Stimulated activated CD4-positive, alpha-beta T cell treated with anti-CD3 and anti-CD28 coated beads, Interleukin-1b, Interleukin-23, amount 100 ng/mL, for 1 hour (primary cell): ENCODE measurements at regions not wholly inside any gene's neighbourhood (a gene's known extent, or its start where the extent isn't known, plus 50 kb on each side); places are given as distances from the start of the nearest gene placed in this dataset.
"Not testable (repeated sequence)": the region's sequence is repeated elsewhere in the genome, so short reads cannot be mapped to it uniquely, and the experiment has no call there.

Experiments
- DNase-seq, 2 donors: peaks; one replicate each; pipeline ENCODE4 v3.0.0-alpha.2; 2020; ENCODE audit warnings: low read depth in 2 of 2

- DNase-seq, result no peak
Measured at GRCh38 chr20:4435671-4436455, 186.8 kb upstream of the ADRA1D start.

DNA sequence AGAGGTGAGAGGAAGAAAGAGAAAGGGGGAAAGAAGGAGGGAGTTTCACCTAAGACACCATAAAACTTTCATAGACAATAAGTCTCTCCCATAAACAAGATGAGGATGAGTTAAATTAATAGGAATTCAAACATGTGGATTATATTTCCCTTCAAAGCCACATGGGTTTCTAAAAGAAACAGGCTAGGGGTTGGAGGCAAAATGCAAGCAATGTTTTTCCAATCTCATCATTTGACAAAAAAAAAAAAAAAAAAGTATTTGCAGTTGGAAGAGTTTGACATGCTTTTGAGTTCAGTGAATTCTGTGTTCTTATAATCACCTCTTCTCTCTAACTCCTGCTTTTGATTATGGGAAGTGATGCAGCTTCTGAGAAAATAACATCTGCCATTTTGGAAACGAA, 186.1 kb upstream of the ADRA1D start:
- DNase-seq, result no peak

DNA sequence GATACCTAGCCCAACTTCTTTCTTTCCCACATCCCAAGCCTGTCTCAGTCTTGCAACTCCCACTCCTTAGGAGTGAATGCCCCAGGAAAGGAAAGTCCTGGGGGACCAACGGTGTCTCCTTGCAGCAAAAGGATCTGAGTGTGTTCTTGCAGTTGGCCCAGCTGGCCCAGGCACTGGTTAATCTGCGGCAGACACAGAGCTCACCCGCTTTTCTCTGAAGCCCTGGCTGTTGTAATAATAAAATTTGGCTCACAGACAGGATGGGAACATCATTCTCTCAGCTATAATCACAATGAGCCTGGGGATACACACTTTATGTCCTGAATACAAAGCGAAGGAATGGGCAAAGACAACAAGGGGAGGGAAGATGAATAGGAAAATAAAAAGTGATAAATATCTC, 185.6 kb upstream of the ADRA1D start:
- DNase-seq, result no peak

- no peak for DNase-seq
Measured at GRCh38 chr20:4431446-4431845, 182.4 kb upstream of the ADRA1D start.

- DNase-seq, result not testable (repeated sequence)
Measured at GRCh38 chr20:4430826-4431225, 181.7 kb upstream of the ADRA1D start.

GRCh38 chr20:4427940-4428586, 179.0 kb upstream of the ADRA1D start:
- no peak for DNase-seq

GRCh38 chr20:4418141-4418540, 169.1 kb upstream of the ADRA1D start:
- DNase-seq, result no peak

DNA sequence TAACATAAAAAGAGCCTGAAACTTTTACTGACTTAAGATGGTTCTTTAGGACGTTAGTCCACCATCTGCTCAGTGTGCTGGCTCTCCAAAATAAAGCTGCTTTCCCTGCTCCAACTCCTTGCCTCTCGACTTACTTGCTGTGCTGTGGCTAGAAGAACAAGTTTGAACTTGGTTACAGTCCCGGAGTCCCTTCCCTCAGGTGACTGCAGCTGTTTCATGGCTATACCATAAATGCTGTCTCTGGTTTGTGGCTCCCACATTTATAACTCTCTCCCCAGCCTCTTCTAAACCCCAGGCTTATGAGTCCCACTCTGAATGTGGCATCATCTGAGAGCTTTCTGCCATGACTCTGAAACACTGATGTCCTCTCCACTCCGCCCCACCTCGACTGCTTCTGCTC, 166.2 kb upstream of the ADRA1D start:
- no peak for DNase-seq

DNA sequence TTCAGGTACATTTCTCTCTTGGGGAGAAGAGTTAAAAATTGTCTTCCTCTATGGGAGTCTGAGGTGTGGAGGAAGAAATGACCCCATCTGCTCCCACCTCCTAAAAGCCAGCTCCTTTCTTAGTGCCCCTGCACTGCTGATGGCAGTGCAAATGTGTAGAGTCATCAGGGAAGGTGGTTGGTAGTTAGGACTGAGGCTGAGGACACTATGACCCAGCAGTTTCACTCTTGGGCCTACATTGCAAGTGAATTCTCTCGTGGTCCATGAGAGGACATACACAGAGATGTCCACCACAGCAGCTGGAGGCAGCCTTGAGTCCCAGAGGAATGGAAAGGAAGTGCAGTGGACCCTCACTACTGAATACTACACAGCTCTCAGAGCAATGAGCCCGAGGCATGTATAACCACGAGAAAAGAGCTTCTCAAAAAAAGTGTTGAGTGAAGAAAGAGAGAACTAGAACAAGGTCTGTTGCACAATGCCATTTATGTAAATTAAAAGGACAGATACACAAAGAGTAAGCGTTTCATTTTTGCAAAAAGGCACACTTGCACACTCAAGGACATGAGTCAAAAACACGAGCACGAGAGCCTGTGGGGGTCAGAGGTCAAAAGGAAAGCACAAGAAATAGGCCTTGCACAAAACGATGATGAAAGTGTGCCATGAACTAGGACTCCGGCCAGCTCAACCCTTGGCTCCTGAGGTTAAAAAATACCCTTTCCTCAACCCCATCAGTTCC, 164.4 kb upstream of the ADRA1D start:
- DNase-seq, result no peak

GRCh38 chr20:4412216-4412615, 163.1 kb upstream of the ADRA1D start:
- no peak for DNase-seq

- no peak for DNase-seq
Measured at GRCh38 chr20:4411744-4412143, 162.7 kb upstream of the ADRA1D start.

DNA sequence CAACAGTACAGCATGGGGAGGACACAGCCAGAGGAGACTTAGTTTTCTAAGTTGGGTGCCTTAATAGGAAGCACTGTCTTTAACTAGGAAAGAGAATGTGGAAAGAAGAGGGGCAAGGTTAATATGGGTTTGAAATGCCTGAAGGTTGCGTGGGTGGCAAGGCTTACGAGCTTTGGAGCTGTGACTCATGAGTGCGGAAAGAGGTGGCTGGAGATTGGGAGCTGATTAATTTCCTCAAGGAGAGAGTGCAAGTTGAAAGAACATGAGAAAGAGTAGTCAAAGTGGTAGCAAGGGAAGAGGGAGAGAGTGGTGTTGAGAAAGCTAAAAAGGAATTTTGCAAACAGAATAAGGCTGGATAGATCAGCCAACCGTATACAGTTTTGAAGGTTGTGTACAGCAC, 157.5 kb upstream of the ADRA1D start:
- no peak for DNase-seq

DNA sequence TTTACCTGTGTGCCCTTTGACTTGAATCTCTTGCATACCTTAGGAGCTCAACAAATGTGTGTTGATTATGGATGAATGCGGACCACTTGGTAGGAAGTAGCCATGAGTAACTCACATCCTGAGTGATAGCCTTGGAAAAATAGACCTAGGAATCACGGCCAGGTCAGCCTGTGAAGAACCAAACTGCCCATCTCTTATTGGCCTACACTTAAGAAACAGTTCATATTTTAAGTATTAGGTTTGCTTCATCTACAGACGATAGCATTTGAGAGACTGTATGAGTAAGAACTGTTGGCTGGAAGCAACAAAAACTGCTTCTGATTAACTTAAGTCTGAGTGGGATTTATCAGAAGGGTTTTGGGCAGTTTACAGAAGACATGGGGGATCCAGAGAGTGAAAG, 152.5 kb upstream of the ADRA1D start:
- no peak for DNase-seq

- no peak for DNase-seq
Measured at GRCh38 chr20:4384961-4385360, 135.9 kb upstream of the ADRA1D start.

GRCh38 chr20:4383961-4384360, 134.9 kb upstream of the ADRA1D start:
- no peak for DNase-seq

DNA sequence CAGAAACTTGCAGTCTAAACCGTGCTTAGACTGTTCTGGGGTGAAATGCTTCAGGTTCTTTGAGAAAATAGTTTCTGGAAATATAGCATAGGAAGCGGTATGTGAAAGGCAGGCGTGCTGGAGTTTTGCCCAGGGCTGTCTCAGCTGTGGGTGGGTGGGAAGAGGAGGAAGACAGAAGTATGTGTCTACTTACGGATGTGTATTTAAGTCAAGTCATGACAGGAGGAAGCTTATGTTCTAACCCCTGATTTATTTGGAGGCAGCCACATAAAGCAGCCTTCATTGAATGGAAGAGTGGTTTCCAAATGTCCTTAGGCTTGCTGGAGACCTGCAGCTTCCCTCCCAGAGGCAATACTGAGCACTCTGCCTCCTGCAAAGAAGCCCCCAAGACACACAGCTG, 126.8 kb upstream of the ADRA1D start:
- no peak for DNase-seq

DNA sequence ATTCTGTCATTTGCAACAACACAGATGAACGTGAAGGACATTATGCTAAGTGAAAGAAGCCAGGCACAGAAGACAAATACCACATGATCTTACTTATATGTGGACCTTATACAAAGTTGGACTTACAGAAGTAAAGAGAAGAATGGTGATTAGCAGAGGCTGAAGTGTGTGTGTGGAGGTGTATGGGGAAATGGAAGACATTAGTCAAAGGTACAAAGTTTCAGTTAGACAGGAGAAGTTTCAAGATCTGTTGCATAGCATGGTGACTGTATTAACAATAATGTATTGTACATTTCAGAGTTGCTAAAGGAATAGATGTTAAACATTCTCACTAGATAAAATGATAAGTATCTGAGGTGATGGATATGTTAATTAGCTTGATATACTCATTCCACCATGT, 124.4 kb upstream of the ADRA1D start:
- DNase-seq, result no peak

DNA sequence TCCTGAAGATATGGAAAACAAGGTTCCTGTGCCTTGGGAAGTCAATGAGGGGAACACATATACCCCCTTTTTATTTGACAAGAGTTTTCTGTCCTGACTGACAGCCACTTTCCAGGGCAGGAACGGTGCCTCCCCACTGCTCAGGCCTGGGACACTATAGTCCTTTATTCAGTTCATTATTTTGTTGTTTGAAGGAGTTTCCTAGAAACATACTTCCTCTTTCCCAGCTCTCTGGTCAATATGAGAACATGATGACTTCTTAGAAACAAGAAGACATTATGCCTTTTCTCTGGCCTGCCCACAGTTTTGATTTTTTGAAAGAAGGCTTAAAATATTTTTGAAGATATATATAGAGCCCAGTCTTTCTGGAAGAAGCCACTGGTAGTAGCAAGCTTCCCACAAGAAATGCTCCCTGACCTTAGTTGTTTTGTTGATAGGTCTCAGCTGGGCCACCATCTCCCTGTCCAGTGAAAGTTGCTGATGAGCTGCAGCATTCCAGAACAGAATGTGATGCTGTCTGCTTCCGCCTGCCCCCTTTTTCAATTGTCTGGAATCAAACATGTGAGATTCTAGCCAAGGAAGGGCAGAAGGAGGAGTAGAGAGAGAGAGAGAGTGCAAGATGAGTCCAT, 122.7 kb upstream of the ADRA1D start:
- DNase-seq, result no peak

DNA sequence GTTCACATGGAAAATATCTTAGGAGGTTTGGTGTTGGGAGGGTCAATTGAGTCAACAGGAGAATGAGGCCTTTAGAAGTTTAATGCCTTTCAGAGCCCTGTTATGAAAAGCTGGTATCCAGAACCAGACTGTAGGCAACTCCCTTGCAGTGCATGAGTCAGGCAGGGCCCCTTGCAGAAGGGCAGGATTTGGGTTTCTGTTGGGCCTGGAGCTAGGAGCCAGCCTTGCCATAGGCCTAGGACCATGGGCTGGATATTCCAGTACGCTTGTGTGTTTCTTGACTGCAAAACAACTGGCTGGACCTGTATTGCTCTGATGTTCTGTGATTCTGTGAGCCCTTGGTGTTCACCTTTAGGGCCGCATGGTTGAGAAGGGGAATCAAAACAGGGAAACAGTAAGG, 121.8 kb upstream of the ADRA1D start:
- DNase-seq, result no peak

DNA sequence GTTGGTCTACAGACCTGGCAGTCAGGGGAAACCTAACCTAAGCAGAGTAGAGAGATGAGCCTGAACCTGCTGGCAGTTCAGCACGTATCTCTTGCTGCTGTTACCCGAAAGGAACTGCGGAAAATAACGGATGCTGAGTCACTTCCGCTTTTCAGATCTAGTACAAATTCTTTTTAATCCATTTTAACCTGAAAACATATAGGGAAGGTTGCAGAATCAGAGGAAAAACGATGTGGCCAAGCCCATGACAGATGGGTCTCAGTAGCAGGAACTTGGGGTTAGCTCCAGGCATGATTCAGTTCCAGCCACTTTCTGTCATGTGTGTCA, 120.7 kb upstream of the ADRA1D start:
- DNase-seq, result no peak

GRCh38 chr20:4369119-4369797, 120.2 kb upstream of the ADRA1D start:
- no peak for DNase-seq

GRCh38 chr20:4366076-4366475, 117.0 kb upstream of the ADRA1D start:
- DNase-seq, result no peak
